ENCODE measurements at regions not wholly inside any gene's neighbourhood (a gene's known extent, or its start where the extent isn't known, plus 50 kb on each side); places are given as distances from the start of the nearest gene placed in this dataset.

DNA sequence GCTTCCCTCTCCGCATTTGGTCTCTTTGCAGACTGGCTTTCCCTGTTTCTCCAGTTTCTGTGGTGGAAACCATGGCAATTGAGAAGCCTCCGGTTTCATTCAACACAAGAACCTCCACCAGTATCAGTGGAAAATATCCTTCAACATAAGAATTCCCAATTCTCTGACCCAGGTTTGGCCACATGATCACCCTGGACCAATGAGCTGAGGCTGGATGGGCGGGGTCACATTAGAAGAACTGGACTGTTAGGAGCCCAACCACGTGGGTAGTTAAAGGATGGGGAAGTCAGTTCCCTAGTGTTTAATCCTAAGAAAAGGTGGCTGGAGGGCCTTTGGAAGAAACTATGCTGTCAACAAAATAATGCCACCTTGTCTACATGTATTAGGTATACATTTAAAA lies 336.3 kb downstream of the DMRT2 start:
- no peaks in the 10 kb centered on the region for H3K4me1 ChIP-seq (ENCODE audit: control insufficient read depth in 1 of 2, insufficient read depth in 2 of 2, low read length in 2 of 2)
- H3K9me3 ChIP-seq (replicated peaks in 1 of 2; ENCODE audit: control insufficient read depth in 1 of 2, insufficient read depth in 1 of 2, low read length in 2 of 2) = no peaks in the 10 kb centered on the region
- Mint-ChIP-seq H3K27ac (no peak overlapping the region), H3K4me1 (no peaks in the 10 kb centered on the region), H3K36me3 (no peaks in the 10 kb centered on the region), H3K9me3 (peaks cover 0 to 10% (median 0%) of the 10 kb centered on the region in 7 donors), H3K27me3 (ENCODE audit: low read depth in 3 of 3) (peaks cover 0 to 2% (median 0%) of the 10 kb centered on the region in 3 donors), H3K4me3 (no peak overlapping the region)
- no peak for DNase-seq
- no peak for TF ChIP-seq CTCF (IDR thresholded peaks at IDR 0.05)
- no peak overlapping the region for H3K4me3 ChIP-seq (replicated peaks in 1 of 3; ENCODE audit: low read depth in 2 of 3, low read length in 3 of 3)
- no peak overlapping the region for H2AFZ ChIP-seq (ENCODE audit: insufficient read depth, low read depth, low read length, poor library complexity, severe bottlenecking)
- no peaks in the 10 kb centered on the region for H3K27me3 ChIP-seq (ENCODE audit: control insufficient read depth in 2 of 2, insufficient read depth in 2 of 2, low read length in 2 of 2)
- intact Hi-C loops (cut with micrococcal nuclease) = no loop called here
- no peak overlapping the region for H3K9ac ChIP-seq (ENCODE audit: insufficient read depth, low read length, poor library complexity, severe bottlenecking)
- no peaks in the 10 kb centered on the region for H3K36me3 ChIP-seq (replicated peaks in 1 of 2; ENCODE audit: control insufficient read depth in 1 of 2, insufficient read depth in 2 of 2, low read length in 2 of 2)
- no peak overlapping the region for H3K4me2 ChIP-seq (replicated peaks; ENCODE audit: extremely low read depth, low read length, poor library complexity, severe bottlenecking)
- H4K20me1 ChIP-seq (ENCODE audit: insufficient read depth, low read length) = no peaks in the 10 kb centered on the region
- no peak overlapping the region for H3K27ac ChIP-seq (ENCODE audit: low read depth in 1 of 2, low read length in 2 of 2)
- no peaks in the 10 kb centered on the region for H3K79me2 ChIP-seq (ENCODE audit: insufficient read depth, low read length)
- 70% methylated on average over 2 of the region's 4 CpGs for WGBS (ENCODE audit: insufficient coverage)

GRCh38 chr9:1388216-1388615 lies 338.1 kb downstream of the DMRT2 start:
- H3K9me3 Mint-ChIP-seq = peaks cover 0 to 10% (median 2%) of the 10 kb centered on the region in 7 donors
- Histone ChIP-seq H3K9ac (ENCODE audit: insufficient read depth, low read length, poor library complexity, severe bottlenecking) (no peak overlapping the region), H3K4me2 (replicated peaks; ENCODE audit: extremely low read depth, low read length, poor library complexity, severe bottlenecking) (no peak overlapping the region), H3K9me3 (replicated peaks in 1 of 2; ENCODE audit: control insufficient read depth in 1 of 2, insufficient read depth in 1 of 2, low read length in 2 of 2) (no peaks in the 10 kb centered on the region), H3K27me3 (ENCODE audit: control insufficient read depth in 2 of 2, insufficient read depth in 2 of 2, low read length in 2 of 2) (no peaks in the 10 kb centered on the region), H3K79me2 (ENCODE audit: insufficient read depth, low read length) (no peaks in the 10 kb centered on the region), H3K4me3 (replicated peaks in 1 of 3; ENCODE audit: low read depth in 2 of 3, low read length in 3 of 3) (no peak overlapping the region), H4K20me1 (ENCODE audit: insufficient read depth, low read length) (no peaks in the 10 kb centered on the region), H3K4me1 (ENCODE audit: control insufficient read depth in 1 of 2, insufficient read depth in 2 of 2, low read length in 2 of 2) (no peaks in the 10 kb centered on the region), H3K27ac (ENCODE audit: low read depth in 1 of 2, low read length in 2 of 2) (no peak overlapping the region), H3K36me3 (replicated peaks in 1 of 2; ENCODE audit: control insufficient read depth in 1 of 2, insufficient read depth in 2 of 2, low read length in 2 of 2) (no peaks in the 10 kb centered on the region), H2AFZ (ENCODE audit: insufficient read depth, low read depth, low read length, poor library complexity, severe bottlenecking) (no peak overlapping the region)
- DNase-seq = no peak
- H3K27ac Mint-ChIP-seq = no peak overlapping the region
- H3K4me1 Mint-ChIP-seq = no peaks in the 10 kb centered on the region
- WGBS (ENCODE audit: insufficient coverage) = no CpG with 5 or more reads among the region's 4 CpGs
- no peaks in the 10 kb centered on the region for H3K36me3 Mint-ChIP-seq
- H3K27me3 Mint-ChIP-seq (ENCODE audit: low read depth in 3 of 3) = peaks cover 0 to 2% (median 0%) of the 10 kb centered on the region in 3 donors
- no peak for TF ChIP-seq CTCF (IDR thresholded peaks at IDR 0.05)
- intact Hi-C loops (cut with micrococcal nuclease) = no loop called here
- no peak overlapping the region for H3K4me3 Mint-ChIP-seq

All from CD14-positive monocyte (primary cell).